Stimulated activated CD8-positive, alpha-beta memory T cell treated with anti-CD3 and anti-CD28 coated beads, Interleukin-7, amount 100 ng/mL, for 4 hours (primary cell): ENCODE measurements at regions not wholly inside any gene's neighbourhood (a gene's known extent, or its start where the extent isn't known, plus 50 kb on each side); places are given as distances from the start of the nearest gene placed in this dataset.

Source experiments
- DNase-seq, 2 donors: peaks; one replicate each; pipeline ENCODE4 v3.0.0-alpha.2; 2020; ENCODE audit warnings: low read depth in 2 of 2

DNA sequence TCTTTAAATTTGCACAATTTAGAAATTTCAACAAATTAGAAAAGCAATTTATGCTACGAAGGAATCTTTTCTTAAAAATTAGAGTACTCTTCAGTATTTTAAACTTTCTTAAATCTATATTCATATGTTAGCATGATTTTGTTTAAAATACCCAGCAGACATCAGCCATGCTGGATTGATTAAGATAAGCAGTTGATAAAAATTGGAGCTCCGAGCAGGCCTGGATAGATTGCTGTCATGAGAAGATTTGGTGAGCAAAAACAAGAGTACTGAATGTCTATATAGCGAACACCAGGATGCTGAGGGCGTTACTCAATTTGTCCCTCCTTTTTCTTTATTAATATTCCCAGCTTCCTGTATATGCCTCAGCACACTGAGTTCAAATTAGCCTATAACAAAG, 108.4 kb upstream of the SLC35B3 start:
- DNase-seq, result no peak

DNA sequence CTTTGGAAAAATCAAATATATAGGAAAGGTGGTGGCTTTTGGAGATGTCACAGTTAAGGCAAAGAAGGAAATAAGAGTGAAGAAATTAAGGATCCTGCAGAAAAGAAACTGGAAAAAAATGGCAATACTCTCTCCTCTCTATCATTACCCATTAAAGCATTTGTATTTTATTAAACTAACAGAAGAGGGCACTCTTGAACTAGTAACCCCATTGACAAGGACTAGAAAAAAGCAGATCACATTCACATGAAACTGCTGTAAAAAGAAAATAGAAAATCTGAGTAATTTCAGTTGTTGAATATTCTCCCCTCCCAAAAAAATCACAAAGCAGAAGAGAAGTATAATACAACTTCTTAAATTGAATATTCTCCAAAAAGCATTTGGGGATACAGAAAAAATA, 104.1 kb upstream of the SLC35B3 start:
- DNase-seq, result no peak

DNA sequence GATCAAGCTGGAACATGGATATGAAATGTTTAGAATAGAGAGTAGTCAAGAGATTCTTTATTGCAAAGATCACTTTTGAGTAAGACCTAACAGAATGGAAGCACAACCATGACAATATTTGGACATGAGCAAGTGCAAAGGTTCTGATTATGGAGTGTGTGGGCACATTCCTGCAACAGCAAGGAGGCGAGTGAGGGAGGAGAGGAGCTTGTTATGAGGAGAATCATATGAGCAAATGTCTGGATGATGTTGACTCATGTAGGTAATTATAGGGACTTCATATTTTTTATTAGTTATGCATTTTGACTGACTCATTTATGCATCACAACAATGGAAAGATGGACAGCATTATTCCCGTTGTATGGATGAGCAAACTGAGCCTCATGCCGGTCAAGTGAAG, 100.8 kb upstream of the SLC35B3 start:
- DNase-seq, result no peak

DNA sequence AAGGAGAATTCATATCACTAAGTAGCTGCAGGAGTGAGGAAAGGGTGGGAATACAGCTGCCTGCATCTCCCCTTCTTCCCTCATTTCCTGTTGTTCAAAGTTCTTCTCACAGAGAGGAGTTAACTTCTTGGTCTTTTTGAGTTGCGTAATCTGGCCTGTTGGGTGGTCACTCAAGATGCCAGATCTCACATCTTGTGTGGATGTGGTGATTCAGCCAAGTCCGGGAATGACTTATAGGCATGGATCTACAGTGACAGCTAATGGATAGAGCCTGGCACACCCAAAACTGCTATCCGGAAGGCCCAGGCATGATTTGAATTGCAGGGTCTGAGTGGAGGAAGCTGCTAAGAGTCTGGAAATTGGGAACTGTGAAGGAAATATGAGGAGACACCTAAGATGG, 100.2 kb upstream of the SLC35B3 start:
- DNase-seq, result no peak

DNA sequence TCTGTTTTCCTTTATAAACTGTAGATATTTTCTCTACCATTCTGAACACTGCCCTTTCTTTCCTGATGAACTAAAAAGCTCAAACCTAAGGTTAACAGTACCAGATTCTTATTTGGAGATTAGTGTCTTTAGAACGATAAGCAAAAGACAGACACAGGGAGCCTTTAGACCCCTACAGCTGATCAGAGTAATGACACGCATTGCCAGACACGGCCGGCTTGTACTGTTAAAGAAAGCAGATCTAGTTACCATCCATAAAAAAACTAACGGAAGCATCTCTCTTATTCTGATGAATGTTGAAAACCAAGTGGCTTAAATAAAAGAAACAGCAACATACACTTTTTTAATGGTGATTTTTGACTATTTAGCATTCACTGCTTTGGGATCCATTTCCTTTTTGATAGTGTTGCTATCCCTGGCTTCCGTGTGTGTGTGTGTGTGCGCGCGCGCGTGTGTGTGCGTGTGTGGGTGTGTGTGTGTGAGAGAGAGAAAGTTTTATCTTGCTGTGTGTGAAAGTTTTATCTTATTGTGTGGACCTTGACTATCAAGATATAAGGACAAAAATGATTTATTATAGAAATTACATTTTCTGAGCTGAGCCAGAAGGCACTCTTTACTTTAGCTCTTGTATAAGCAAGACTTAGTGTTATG, 95.6 kb upstream of the SLC35B3 start:
- no peak for DNase-seq

DNA sequence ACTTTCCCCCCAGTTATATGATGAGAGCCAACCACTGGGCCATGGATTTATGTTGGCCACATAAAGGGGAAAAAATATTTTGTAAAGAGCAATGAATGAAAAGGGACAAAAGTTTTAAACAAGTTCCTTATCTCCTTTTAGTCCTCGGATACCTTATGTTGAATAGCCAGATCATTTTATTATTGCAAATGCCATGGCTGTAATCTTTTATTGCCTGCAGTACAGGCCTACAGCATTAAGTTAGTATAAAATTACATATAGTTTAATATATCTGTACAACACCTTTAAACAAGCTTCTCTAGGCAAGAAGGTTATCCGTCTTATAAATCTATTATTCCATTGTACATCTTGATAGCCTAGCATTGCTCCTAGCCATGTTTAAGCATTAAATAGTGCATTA, 93.9 kb upstream of the SLC35B3 start:
- DNase-seq, result no peak

DNA sequence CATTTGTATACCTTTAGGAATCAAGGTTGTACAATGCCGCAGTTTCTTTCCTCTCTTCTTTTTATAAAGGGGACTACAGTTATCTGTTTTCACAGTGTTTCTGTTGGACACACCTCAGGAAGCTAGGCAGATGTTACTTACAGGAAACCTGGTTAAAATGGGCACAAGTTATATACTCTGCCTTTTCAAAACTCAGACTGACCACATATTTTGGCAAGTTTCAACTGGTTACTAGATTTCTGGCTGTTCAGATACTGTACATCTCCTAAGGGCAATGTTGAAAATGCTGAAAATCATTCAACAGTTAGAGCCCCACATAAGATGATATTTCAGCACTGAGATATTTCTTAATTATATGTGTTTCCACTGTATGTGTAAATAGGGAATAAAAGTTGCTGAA, 92.5 kb upstream of the SLC35B3 start:
- DNase-seq, result no peak

DNA sequence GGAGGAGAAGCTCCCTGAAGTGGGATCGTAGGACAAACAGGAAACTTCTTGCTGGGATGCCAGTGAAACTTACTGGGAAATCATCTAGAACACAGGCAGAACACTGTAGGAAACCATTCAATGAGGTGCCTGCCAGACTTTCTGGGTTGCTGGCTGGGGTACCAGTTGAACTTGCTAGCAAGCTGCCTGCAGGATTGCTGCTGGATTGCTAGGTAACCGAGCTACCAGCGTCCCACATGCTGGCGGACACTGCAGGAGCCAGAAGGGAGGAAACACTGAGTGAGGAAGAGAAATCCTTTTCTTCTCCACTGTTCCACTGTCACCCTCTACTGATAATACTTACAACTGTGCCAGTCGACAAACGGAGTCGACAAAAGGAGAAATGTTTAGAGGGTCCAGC, 91.3 kb upstream of the SLC35B3 start:
- DNase-seq, result no peak

DNA sequence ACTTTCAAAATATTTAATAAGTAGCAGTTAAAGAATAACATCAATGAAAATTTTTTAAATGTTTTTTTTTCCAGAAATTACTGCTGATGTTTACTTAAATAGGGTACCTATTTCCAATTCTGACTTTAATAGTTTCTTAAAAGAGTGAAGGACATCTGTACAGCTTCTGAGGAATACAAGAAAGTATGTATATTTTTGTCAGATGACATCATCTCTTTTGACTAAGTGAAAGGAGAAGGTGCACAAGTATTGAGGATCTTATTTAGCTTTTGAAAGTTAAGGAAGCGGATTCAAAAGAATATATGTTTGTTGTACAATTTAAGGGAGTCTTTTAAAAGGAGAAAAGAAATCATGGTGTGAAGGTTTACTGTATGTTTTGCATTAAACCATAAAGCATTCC, 90.0 kb upstream of the SLC35B3 start:
- DNase-seq, result no peak

DNA sequence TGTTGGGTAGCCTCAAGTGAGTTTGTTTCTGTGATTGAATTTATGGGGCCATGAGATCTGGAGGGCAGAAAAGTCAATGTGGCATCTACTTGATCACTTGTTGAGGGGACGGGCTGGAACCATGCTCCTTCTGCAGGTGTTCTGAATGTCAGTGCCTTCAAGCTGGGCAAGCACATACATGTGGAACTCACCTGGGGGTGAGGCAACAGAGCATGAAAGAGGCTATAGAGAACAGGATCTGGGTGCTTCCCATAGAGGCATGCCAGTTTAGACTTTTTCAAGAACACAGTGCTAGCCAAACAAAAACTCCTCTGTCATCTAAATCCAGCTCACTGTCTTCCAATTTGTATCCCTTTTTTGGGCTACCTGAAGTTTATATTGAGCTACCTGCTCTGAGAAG, 77.8 kb upstream of the SLC35B3 start:
- no peak for DNase-seq

DNA sequence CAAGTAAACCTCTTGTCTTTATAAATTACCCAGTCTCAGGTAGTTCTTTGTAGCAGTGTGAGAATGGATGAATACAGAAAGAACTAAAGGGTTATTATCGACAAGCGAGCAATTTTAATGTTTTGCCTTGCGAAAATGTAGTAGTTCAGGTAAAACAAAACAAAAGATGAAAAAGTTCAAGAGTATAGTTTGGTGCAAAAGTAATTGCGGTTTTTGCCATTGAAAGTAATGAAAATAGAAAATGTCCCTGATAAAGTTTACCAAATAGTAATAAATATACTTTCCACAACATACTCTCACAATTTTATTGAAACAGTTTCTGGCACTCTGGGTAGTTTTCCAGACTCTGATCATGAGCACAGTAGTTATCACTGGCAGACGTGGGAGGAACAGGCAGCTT, 71.9 kb upstream of the SLC35B3 start:
- no peak for DNase-seq

DNA sequence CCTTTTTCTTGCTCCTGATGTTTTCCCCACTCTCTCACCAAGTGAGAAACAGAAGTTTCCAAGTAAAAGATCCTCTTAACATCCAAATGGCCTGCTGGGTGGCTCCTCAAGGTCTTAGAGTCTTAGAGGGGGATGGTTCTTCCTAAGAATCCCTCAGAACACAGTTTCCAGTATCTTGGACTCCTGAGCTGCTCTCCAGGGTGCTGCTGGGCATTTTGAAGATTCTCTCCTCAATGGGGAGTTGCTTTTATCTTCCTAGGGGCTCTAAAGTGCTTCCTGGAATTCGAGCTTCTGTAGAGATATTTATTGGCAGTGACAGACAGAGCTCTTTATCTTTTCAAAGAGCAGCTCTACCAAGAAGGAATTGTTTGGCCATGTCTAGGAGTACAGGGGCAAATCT, 70.8 kb upstream of the SLC35B3 start:
- no peak for DNase-seq

DNA sequence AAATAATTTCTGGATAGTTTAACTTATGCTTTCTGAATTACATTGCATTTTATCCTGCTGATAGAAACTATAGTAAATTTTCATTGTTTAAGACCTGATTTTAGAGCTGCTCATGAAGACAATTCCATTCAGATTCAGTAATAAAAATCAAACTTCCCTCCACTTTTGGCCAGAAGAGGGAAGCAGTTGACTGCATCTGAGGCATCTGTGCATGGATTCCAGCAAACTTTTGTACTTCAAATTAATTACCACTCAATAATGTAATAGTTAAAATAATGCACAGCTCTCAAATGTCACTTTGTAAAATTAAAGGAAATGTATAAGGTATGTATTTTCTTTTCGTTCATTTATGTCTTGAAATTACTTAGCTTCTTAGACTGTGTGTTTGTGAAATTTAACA, 64.2 kb upstream of the SLC35B3 start:
- no peak for DNase-seq

DNA sequence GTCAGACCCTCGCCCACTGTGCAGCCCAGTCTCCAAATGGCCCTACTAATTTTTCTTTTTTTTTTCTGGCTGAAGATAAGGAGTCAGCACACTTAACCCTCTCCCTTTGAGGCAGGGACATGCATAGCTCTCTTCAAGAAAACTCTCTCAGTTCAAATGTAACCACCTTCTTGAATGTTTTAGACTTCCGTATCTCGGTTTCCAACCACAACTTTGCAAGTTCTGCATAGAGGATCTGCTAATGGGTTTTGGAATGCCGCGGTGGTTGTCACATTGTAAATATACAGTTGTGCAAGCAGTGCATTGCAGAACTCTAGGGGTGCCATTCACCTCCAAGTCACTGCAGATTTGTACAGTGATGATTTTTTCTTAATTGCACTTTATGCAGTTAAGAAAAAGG, 59.4 kb upstream of the SLC35B3 start:
- no peak for DNase-seq

DNA sequence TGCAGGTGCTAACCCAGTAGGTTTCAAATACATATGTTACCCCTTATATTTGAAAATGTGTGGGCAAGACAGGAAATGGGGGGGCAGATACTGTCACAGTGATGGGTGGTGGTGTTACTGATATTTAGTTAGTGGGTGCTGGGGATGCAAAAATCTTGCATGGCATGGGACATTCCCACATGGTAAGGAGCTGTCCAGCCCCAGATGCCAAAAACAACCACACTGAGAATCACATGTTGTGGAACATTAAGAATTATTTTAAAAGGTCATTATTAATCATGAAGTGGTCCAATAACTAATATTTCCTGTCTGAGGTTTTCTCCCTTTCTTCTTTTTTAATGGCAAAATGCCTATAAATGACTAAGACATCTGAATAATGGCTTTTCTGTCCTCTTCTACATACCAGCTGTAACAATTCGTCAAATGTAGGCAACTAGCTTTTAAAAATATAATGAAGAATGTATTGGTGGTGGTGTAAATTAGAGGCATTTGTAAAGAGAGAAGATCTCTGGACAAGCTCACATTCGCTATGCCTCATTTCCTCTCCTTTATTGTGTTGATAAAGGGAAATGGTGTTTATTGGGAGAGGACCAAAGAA, 57.3 kb upstream of the SLC35B3 start:
- DNase-seq, result no peak
